ENCODE measurements at regions not wholly inside any gene's neighbourhood (a gene's known extent, or its start where the extent isn't known, plus 50 kb on each side); places are given as distances from the start of the nearest gene placed in this dataset.

DNA sequence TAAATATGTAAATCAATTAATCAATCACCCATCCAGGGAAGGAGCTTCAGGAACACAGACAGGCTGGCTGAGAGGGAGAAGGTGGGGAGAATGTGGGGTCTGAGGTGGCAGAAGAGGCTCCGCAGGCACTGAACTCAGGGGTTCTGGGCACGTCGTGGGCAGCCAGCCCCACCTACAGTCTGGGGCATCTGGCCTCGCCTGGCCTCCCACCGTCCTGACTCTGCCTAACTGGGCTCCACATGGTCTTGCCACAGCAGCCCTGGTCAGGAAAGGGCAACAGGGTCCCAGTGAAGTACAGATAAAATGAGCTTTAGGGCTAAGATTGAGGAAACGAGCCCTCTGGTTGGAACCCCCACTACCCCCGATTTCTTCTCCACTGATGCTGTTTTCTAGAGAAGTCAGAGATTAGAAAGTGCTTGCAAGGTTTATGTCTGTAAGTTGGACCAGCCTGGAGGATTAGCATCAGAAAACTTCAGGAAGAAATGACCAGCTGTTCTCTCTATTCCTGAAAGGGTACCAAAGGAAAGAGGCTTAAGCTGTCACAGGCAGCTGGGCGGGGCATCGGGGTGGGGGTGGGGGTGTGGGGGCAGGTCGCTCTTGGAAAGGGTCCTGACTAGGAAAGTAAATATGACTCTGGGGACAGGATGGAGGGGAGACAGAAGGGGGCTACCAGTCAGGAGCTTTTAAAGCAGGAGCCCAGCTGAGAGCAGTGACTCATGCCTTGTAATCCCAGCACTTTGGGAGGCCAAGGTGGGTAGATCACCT is 261.7 kb downstream of the BUD13 start:
- DNase-seq (ENCODE audit: extremely low read depth in 1 of 2, low read depth in 1 of 2): no peak

DNA sequence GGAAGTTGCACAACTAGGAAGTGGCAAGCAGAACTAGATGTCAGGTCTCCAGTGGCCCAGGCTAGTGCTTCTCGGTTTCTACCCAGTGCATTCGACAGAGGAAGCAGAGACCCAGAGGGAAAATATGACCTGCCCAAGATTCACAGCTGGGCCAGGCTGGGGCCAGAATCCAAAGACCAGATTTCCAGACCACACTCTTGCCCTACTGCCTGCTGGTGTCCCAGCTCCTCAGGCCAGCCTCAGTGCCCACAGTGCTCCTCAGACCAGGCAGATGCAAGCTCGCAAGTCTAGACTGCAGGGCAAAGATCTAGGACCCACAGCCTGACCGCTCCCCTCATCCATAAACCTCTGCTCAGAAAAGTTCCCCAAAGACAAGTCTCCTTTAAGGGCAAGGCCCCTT is 262.6 kb downstream of the BUD13 start:
- DNase-seq (ENCODE audit: extremely low read depth in 1 of 2, low read depth in 1 of 2): no peak

DNA sequence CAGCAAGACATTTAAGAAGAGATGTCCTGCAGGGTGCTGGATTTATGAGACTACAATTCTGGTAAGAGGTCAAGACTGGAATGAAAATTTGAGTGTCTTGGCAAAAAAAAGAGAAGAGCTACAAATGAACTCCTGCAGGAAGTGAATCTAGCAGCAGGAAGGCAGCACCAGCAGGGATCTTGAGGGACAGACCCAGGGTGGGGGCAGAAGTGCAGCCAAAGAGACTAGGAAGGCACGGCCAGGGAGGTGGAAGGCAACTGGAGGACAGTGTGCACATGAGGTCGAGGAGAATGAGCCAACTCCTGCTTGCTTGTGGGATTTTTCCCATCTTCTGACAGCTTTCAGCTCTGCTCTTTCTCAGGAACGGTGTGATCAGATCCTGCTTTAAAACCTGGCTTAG is 263.2 kb downstream of the BUD13 start:
- no peak for DNase-seq (ENCODE audit: extremely low read depth in 1 of 2, low read depth in 1 of 2)

DNA sequence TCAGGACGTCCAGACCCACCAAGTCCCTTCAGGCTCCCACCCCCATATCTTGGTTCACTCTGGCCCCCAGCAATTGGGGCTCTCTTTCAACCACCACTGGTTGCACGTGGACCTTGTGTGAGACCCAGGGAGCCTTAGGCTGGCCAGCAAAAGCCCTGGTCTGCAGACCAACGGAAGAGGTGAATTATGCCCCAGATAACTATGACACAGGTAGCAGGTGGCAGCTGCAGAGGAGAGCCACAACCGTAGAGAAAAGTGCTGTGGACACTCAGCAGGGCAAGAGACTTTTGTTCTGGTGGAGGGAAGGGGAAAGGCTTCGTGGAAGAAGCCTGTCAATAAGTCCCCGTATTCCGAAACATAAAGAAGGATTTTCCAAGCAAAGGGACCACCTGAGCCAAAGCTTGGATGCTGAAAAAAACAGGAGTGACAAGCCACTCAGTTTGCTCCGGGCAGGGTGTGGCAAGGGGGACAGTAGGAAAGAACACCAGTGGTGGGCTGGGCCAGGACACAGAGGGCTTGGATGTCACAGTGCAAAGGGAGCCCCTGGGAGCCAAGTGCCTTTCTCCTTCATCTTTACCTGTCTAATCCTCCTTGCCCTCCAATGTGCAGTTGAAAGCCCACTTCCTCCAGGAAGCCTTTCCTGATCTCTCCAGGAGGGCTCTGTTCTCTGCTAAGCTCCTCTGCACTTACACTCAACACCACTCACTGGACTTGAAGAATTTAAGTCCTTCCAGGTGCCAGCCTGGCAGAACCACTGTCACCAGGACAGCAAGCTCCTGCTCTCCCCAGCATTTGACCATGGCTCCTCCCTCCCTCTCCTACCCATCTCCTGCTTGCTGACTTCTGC is 264.7 kb downstream of the BUD13 start:
- DNase-seq (ENCODE audit: extremely low read depth in 1 of 2, low read depth in 1 of 2): no peak

DNA sequence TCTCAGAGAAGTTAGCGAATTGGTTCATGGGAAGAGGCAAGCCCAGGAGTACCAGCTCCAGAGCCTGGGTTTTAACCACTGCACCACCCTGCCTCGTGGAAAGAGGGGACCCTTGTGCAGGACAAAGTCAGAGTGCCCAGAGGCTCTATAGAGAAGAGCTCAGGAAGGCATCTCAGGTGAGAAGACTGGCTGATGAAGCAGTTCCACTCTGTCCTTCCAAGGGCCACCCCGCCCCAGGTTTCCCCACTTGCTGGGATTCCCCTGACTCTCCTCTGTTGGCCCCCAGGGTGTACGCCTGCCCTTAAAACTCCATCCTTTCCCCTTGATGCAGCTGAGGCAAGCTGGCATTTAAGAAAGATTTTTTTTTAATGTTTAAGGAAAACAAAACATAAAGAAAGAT is 265.8 kb downstream of the BUD13 start:
- DNase-seq (ENCODE audit: extremely low read depth in 1 of 2, low read depth in 1 of 2): no peak

DNA sequence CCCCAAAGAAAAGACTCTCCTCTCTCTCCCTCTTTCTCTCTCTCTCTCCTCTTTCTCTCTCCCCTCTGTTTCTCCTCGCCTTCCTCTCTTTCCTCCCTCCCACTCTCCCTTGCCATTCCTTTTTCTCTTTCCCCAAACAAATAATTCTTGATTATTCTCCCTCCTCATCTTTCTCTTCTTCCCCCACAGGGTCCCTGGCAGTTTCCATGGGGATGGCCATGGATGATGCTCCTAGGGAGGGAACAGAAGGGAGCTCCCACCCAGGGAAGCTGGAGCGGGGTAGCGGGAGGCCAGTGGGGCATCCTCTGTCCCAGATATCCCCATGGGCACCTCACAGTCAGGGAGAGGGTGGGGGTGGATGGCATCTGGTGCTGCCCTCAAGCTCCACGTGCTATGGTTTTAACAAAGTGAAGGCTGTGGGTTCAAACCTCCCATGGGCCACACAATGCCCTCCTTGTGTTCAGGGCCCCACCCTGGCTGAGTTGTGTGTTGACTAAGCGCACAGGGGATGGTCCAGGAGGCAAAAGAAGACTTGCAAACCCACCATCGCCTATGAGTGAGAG is 266.4 kb downstream of the BUD13 start:
- no peak for DNase-seq (ENCODE audit: extremely low read depth in 1 of 2, low read depth in 1 of 2)

DNA sequence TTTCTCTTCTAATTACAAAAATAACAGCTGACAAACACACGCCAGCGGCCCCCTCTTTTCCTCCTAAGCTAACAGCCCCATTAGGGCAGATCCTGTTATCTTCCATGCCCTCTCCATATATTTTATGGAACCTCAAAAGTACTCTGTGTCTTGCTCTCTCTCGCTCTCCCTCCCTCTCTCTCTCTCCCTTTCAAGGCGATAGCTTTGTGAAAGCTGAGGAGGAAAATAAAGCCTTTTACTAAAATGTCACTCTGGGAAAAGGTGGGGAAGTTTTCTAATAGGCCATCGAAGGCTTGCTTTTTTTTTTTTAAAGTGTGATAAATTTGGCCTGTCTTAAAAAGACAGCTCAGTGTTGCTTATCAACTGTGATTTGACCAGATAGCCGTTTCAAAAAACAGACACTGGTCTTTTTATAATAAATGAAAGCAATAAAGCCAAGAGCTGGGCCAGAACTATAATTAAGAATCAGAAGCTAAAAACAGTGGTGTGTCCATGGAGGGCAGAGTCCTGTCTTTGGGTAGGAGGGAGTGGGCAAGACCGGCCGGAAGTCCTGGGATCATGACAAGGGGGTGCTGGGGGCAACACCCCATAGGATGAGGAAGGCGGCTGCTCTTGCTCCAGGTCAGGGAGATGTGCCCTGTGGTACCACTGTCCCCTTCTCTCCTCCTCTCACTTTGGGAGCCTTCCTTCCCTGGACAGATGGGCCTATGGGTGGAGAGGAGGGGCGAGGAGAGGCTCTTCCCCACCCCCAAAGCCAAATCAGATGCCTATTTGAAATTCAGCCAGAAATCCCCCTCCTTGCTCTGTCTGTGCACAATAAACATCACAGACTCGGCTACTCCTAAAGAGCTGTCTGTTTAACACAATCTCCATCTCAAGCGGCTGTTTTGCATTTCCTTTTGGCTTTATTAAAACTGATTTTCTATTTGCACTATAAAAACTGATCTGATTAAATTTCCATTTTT is 267.2 kb downstream of the BUD13 start:
- DNase-seq (ENCODE audit: extremely low read depth in 1 of 2, low read depth in 1 of 2): no peak

DNA sequence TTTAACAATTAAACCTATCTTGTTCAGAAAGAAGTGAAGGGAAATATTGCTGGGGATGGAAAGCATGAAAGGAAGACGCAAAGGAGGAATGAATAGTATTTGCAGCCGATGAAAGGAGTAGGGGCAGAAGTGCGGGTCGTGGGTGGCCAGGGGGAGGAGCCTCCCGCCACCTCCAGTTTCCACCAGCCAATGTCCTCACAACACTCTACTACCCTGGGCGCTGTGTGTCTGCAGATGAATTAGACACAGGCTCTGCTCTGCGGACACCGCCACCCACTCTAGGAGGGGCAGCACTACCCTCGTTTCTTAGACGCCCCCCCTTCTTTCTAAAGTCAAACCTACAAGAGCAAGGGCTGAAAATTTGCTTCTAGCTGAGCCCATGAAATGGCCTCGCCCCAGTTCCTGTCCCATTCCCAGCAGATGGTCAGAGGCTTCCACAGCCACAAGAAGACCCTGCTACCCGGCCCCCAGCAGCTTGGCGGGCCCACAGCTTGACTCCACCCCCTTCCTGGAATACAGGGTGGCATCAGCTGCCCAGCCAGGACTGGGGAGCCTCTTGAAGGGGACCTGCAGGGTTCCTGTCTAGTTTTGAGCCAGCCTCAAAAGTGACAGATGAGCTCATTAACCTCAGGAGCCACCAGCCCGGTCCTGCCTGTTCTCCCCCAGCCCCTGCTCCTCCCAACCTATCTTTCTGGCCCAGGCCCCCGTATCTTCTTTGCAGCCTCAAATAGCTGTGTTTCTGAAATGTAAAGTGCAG is 268.1 kb downstream of the BUD13 start:
- no peak for DNase-seq (ENCODE audit: extremely low read depth in 1 of 2, low read depth in 1 of 2)

DNA sequence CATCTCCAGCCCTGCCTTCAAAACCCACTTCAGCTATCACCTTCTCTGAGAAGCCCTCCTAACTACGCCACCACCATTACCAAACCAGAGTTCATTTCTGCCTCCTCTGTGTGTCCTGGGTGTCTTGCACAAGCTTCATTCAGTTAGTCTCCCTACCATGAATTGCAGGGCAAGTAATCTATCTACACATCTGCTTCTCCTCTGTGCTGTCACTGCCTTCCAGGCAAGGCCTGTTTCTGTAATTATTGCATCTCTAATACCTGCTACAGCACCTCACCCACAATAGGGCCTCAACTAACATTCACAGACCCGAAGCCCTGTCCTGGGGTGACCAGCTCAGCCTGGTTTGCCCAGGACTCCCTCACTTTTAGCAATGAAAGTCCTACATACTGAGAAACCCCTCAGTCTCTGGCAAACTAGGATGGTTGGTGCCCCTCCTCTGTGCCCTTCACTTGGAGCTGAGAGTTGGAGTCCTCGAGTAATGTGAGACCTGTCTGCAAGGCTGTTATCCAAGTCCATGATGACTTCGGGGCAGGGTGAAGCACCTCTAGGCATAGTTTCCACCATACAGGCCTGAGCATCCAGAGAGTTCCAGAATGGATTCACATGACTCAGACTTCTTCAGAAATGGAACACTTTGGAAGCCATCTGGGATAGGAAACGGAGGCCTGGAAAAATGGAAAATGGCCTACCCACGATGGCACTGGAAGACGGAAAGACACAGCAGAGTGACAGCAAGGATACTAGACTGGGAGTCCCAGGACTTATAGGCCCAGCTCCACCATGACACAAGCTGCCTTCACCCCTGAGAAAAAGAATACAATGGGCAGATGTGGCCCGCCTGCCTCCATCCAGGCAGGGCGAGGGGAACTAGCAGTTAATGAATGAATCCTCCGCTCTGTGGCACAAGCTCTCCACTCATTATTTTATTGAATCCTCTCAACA is 269.3 kb downstream of the BUD13 start:
- DNase-seq (ENCODE audit: extremely low read depth in 1 of 2, low read depth in 1 of 2): no peak

DNA sequence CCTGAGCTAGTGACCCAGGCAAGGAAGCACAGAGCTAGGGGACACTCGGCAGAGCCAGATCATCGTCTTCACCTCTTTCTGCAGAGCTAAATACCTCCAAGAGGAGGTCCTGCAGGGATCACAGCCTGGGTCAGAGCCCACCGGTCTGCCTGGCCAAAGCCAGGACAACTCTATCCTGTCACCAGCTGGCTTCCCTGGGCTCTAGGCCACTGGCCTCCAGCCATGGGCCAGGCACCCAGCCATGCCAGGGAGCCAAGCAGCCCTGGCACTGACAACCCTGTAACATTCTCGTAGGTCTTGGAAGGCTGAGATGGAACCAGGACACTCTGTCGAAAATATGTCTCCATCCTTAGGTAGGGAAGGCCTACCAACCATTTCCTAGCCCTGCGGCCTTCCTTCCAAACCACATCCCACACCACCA is 270.1 kb downstream of the BUD13 start:
- no peak for DNase-seq (ENCODE audit: extremely low read depth in 1 of 2, low read depth in 1 of 2)

DNA sequence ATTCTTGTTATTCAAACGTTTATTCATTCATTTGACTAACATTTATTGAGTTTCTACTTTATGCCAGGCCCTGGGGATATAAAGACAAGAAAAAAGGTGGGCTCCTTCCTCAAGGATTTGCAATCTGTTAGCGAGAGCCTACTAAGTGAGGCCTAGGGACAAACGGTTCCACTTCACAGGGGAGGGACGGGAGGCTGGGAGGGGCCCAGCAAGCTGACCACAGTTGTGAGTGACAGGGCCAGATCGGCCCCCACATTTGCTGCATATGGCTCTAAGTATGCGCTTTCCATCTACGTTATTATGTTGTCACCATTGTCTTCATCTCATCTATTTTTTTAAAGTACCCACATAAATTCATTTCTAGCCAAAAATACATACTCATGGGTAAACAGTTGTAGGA is 271.1 kb downstream of the BUD13 start:
- no peak for DNase-seq (ENCODE audit: extremely low read depth in 1 of 2, low read depth in 1 of 2)

DNA sequence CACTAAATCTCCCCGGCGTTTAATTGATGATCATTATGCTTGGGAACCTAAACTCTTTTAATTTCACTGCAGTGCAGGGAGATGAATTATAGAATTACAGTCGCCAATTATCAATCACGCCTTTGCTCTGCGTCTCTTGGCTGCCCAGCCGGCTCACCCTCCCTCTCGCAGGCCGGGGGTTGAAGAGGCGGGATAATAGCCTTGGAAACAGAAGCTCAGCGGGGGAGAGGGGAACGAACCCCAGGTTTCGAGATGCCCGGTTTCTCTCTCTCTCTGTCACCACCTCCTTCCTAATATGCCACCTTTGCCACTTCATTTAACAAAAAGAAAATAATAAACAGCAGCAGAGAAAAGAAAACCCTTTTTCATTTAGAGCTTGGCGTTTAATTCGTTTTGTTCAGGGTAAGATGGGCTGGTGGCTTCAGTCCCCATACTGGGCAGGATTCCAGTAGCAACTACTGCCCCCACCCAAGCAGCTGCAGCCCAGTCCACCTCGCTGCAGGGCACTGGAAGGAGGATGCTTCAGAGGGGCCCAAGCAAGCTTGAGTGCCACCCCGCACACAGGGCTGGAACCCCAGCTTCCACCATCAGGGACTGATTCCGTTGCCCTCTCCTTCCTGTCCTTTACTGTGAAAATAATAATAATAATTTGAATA is 271.7 kb downstream of the BUD13 start:
- DNase-seq (ENCODE audit: extremely low read depth in 1 of 2, low read depth in 1 of 2): no peak

DNA sequence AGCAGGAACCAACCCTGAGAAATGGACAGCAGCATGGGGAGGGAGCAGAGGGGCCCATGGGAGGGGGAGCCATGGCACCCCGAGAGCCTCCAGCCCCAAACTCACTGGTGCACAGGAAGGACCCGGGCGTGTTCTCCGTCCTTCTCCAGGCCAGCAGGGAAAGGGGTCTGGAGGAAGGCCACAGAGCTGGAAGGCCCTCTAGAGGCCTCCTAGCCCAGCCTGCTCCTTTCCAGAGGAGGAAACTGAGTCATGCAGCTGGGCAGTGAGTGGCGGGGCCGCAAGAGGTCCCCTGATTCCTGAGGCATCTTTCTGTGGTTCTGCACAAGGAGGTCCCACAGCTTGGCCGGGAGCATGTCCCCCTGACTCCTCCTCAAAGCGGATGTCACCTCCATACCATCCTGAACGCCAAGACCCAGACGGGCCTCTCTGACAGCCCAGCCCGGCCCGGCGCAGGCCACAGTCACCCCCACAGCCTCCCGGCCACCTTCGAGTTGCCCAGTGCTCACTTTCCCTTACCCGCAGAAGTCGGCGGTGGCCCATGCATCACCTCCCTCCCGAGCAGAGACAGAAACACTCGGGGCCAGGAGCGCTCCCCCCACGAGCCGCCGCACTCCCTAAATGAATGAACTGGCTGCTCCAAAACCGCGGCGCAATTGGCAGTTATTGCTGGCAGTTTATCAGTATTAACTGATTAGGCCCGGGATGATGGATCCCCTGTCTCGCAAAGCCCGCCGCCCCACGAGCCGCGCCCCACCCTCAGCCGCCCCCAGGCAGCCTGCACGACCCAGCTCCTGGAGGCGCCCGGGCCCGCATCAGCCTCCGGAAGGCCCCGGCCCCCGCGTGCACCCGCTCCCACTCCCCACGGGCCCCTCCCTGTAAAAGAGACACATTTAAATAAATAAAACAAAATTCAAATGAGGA is 272.5 kb downstream of the BUD13 start:
- no peak for DNase-seq (ENCODE audit: extremely low read depth in 1 of 2, low read depth in 1 of 2)

DNA sequence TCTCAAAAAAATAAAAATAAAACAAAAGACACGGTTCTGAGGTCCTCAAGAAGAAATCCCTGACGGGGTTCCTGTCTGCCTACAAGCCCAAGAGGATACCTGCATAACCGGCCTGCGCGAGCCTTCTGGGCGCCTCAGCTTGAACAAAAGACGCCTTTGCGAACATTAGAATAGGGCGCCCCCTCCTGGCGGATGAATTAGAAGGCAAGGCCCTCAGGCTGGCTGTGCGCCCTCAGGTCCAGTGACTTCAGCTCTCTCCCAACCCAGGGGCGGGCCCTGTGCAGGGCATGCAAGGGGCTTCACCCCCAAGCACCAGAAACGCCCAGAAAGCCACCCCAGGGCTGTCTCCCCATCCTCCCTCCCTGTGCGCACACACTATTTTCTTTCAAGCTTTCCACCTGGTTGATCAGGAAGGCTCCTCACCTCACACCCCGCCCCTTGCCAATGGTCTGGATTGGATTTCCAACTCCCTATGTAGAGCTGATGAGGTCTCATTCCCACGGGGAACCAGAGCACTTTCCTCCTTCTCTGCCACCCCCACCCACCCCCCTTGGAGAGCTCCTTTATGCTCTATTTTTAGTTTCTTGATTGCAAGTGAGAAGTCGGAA is 273.3 kb downstream of the BUD13 start:
- DNase-seq (ENCODE audit: extremely low read depth in 1 of 2, low read depth in 1 of 2): no peak

DNA sequence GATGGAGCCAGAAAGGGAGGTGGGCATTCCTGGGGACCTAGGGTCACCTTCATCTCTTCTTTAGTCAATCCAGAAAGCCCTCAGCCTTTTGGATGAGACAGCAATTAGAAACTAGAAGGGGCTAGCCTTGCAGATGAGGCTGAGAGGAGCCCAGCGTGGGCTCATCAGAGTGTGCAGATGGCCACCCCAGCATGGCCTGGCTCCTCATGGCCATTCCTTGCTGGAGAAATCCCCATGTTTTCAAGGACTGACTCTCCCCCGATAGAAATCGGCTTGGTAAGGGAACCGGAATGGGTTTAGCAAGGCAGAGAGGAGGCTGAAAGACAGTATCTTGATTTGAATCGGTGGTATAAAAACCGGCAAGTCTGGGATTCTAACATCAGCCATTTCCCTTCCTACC is 274.6 kb downstream of the BUD13 start:
- DNase-seq (ENCODE audit: extremely low read depth in 1 of 2, low read depth in 1 of 2): no peak

DNA sequence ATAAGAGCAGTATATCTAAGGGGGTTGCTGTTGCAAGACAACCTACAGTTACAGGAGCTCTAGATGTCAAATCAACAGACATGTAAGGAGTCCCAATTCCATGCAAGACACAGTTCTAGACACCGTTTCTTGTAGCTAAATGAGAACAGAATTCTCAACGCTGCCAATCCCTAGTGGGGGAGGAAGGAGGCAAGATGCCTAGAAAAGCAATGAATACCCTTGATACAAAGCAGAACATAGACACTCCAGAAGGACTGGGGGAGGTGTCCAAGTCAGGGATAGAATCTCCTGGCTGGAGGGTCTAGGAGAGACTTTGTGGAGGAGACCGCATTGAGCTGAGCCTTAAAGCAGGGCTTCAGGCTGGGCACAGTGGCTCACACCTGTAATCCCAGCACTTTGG is 280.2 kb downstream of the BUD13 start:
- DNase-seq (ENCODE audit: extremely low read depth in 1 of 2, low read depth in 1 of 2): no peak

DNA sequence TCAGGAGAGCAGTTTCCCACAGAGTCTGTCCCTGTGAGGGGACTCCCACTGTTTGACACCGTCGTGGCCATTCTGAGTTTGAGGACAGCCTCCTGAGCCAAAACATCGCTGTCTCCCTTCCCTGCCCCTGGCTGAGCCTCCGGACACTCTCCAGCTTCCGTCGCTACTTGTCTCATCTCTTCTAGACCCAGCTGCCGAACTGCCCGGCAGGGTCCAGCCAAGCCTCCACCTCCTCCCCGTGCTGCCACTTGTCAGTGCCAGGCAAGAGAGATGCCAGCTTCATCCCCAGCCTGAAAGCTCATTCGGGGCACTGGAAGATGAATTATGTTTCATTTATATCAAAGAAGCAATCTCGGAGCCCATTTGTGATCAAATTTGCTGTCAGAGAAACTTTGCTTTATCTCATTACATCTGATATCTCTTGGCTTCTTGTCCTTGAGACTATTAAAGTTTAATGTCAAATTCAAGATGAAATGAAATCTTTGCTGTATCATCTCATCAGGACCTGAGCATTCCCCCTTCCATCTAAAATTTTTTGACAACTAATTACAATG is 283.9 kb downstream of the BUD13 start:
- DNase-seq (ENCODE audit: extremely low read depth in 1 of 2, low read depth in 1 of 2): no peak

Data from activated CD8-positive, alpha-beta memory T cell treated with anti-CD3 and anti-CD28 coated beads for 1 hour (primary cell).